Hematopoietic multipotent progenitor cell (in vitro differentiated cells): ENCODE measurements at regions not wholly inside any gene's neighbourhood (a gene's known extent, or its start where the extent isn't known, plus 50 kb on each side); places are given as distances from the start of the nearest gene placed in this dataset. TPM values are rescaled to one million over a fixed set of nuclear protein-coding genes. Genes with fewer than 3 reads are reported as not detected.
A peak's percentile ranks its signal among the peaks of the same experiment; 100 is the strongest.

Experiments
- DNase-seq, 3 donors: peaks; one replicate each; pipeline ENCODE4 v3.0.0-alpha.2; 2011 to 2015; ENCODE audit warnings: low read depth in 2 of 3, low spot score in 2 of 3
- small RNA-seq: library from RNA; depleted of rRNA; stranded (forward); fragments of <200 nt; gene quantifications from one replicate; pipeline ENCODE3, GENCODE V24; 2012

GRCh38 chr1:162924179-162924578 lies 63.2 kb upstream of the CCDC190 start:
- DNase-seq = no peak

GRCh38 chr1:162922201-162922600 lies 61.2 kb upstream of the CCDC190 start:
- DNase-seq = peak in 2 of 3 donors; percentile 0 to 11

- DNase-seq = no peak
These were observed 60.3 kb upstream of the CCDC190 start for GRCh38 chr1:162921311-162921710.

GRCh38 chr1:162919034-162919433 lies 58.1 kb upstream of the CCDC190 start:
- no peak for DNase-seq

- DNase-seq = no peak
These were observed 57.3 kb upstream of the CCDC190 start for GRCh38 chr1:162918151-162918754.

- DNase-seq = no peak
These were observed 56.0 kb upstream of the CCDC190 start for GRCh38 chr1:162916821-162917613.

- no peak for DNase-seq
These were observed 55.4 kb upstream of the CCDC190 start for GRCh38 chr1:162916407-162916806.

GRCh38 chr1:162914601-162915000 lies 53.6 kb upstream of the CCDC190 start:
- DNase-seq = no peak

GRCh38 chr1:162913345-162913744 lies 52.4 kb upstream of the CCDC190 start:
- DNase-seq = no peak

GRCh38 chr1:162912061-162912667 lies 51.2 kb upstream of the CCDC190 start:
- DNase-seq = no peak

Small RNAs in the stretch of these regions (small RNA-seq; reads per million reads assigned to genes)
- not detected for gene AL392003.1
